ENCODE measurements at regions not wholly inside any gene's neighbourhood (a gene's known extent, or its start where the extent isn't known, plus 50 kb on each side); places are given as distances from the start of the nearest gene placed in this dataset.

GRCh38 chr6:140773276-140773675 lies 1359.4 kb upstream of the GJE1 start:
- Mint-ChIP-seq H3K27me3 (ENCODE audit: insufficient read depth, unreplicated experiment) (no peaks in the 10 kb centered on the region), H3K27ac (ENCODE audit: unreplicated experiment) (no peak overlapping the region), H3K4me3 (ENCODE audit: unreplicated experiment) (no peak overlapping the region), H3K4me1 (ENCODE audit: low read depth, unreplicated experiment) (no peaks in the 10 kb centered on the region), H3K9me3 (ENCODE audit: unreplicated experiment) (peaks cover 18% of the 10 kb centered on the region), H3K36me3 (ENCODE audit: insufficient read depth, unreplicated experiment) (no peaks in the 10 kb centered on the region)
- no peaks in the 10 kb centered on the region for H3K4me1 ChIP-seq
- H3K4me3 ChIP-seq (ENCODE audit: low read depth, low read length): no peak overlapping the region
- H3K9me3 ChIP-seq: no peaks in the 10 kb centered on the region; the same call in 1 of the 2 replicates
- POLR2A ChIA-PET: no interaction called here
- TF ChIP-seq, protein P1, sequence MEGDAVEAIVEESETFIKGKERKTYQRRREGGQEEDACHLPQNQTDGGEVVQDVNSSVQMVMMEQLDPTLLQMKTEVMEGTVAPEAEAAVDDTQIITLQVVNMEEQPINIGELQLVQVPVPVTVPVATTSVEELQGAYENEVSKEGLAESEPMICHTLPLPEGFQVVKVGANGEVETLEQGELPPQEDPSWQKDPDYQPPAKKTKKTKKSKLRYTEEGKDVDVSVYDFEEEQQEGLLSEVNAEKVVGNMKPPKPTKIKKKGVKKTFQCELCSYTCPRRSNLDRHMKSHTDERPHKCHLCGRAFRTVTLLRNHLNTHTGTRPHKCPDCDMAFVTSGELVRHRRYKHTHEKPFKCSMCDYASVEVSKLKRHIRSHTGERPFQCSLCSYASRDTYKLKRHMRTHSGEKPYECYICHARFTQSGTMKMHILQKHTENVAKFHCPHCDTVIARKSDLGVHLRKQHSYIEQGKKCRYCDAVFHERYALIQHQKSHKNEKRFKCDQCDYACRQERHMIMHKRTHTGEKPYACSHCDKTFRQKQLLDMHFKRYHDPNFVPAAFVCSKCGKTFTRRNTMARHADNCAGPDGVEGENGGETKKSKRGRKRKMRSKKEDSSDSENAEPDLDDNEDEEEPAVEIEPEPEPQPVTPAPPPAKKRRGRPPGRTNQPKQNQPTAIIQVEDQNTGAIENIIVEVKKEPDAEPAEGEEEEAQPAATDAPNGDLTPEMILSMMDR (IDR thresholded peaks at IDR 0.05; ENCODE audit: insufficient read depth in 1 of 2, low read depth in 1 of 2, low read length in 1 of 2, severe bottlenecking in 1 of 2, unreplicated experiment in 1 of 2): no peak
- intact Hi-C loops (cut with micrococcal nuclease; ENCODE audit: unreplicated experiment): no loop called here
- no peak for DNase-seq
- BruUV-seq (replicated peaks): no TSS peak
- H3K36me3 ChIP-seq (ENCODE audit: control insufficient read depth, insufficient read depth, low read length): no peaks in the 10 kb centered on the region
- no peaks in the 10 kb centered on the region for H3K27me3 ChIP-seq (replicated peaks; ENCODE audit: control insufficient read depth, insufficient read depth, low read length)
- CTCF ChIA-PET: no interaction called here

GRCh38 chr6:140772576-140772975 lies 1360.1 kb upstream of the GJE1 start:
- no peak overlapping the region for H3K27ac Mint-ChIP-seq (ENCODE audit: unreplicated experiment)
- no TSS peak for BruUV-seq (replicated peaks)
- Histone ChIP-seq H3K9me3 (no peaks in the 10 kb centered on the region; the same call in 1 of the 2 replicates), H3K36me3 (ENCODE audit: control insufficient read depth, insufficient read depth, low read length) (no peaks in the 10 kb centered on the region), H3K4me3 (ENCODE audit: low read depth, low read length) (no peak overlapping the region), H3K27me3 (replicated peaks; ENCODE audit: control insufficient read depth, insufficient read depth, low read length) (no peaks in the 10 kb centered on the region), H3K4me1 (no peaks in the 10 kb centered on the region)
- intact Hi-C loops (cut with micrococcal nuclease; ENCODE audit: unreplicated experiment): no loop called here
- ChIA-PET POLR2A (no interaction called here), CTCF (no interaction called here)
- no peak for DNase-seq
- H3K27me3 Mint-ChIP-seq (ENCODE audit: insufficient read depth, unreplicated experiment): no peaks in the 10 kb centered on the region
- H3K36me3 Mint-ChIP-seq (ENCODE audit: insufficient read depth, unreplicated experiment): no peaks in the 10 kb centered on the region
- H3K4me1 Mint-ChIP-seq (ENCODE audit: low read depth, unreplicated experiment): no peaks in the 10 kb centered on the region
- no peak overlapping the region for H3K4me3 Mint-ChIP-seq (ENCODE audit: unreplicated experiment)
- peaks cover 24% of the 10 kb centered on the region for H3K9me3 Mint-ChIP-seq (ENCODE audit: unreplicated experiment)
- TF ChIP-seq, protein P1 (IDR thresholded peaks at IDR 0.05; ENCODE audit: insufficient read depth in 1 of 2, low read depth in 1 of 2, low read length in 1 of 2, severe bottlenecking in 1 of 2, unreplicated experiment in 1 of 2): no peak

- Mint-ChIP-seq H3K4me1 (ENCODE audit: low read depth, unreplicated experiment) (no peaks in the 10 kb centered on the region), H3K27ac (ENCODE audit: unreplicated experiment) (no peak overlapping the region), H3K9me3 (ENCODE audit: unreplicated experiment) (peaks cover 24% of the 10 kb centered on the region), H3K36me3 (ENCODE audit: insufficient read depth, unreplicated experiment) (no peaks in the 10 kb centered on the region), H3K27me3 (ENCODE audit: insufficient read depth, unreplicated experiment) (no peaks in the 10 kb centered on the region), H3K4me3 (ENCODE audit: unreplicated experiment) (no peak overlapping the region)
- intact Hi-C loops (cut with micrococcal nuclease; ENCODE audit: unreplicated experiment): no loop called here
- TF ChIP-seq, protein P1 (IDR thresholded peaks at IDR 0.05; ENCODE audit: insufficient read depth in 1 of 2, low read depth in 1 of 2, low read length in 1 of 2, severe bottlenecking in 1 of 2, unreplicated experiment in 1 of 2): no peak
- Histone ChIP-seq H3K4me3 (ENCODE audit: low read depth, low read length) (no peak overlapping the region), H3K4me1 (no peaks in the 10 kb centered on the region), H3K27me3 (replicated peaks; ENCODE audit: control insufficient read depth, insufficient read depth, low read length) (no peaks in the 10 kb centered on the region), H3K9me3 (no peaks in the 10 kb centered on the region; the same call in 1 of the 2 replicates), H3K36me3 (ENCODE audit: control insufficient read depth, insufficient read depth, low read length) (no peaks in the 10 kb centered on the region)
- ChIA-PET CTCF (no interaction called here), POLR2A (no interaction called here)
- BruUV-seq (replicated peaks): no TSS peak
- no peak for DNase-seq
Observed at GRCh38 chr6:140768133-140768532, 1364.6 kb upstream of the GJE1 start.
